ENCODE measurements at regions not wholly inside any gene's neighbourhood (a gene's known extent, or its start where the extent isn't known, plus 50 kb on each side); places are given as distances from the start of the nearest gene placed in this dataset.

DNA sequence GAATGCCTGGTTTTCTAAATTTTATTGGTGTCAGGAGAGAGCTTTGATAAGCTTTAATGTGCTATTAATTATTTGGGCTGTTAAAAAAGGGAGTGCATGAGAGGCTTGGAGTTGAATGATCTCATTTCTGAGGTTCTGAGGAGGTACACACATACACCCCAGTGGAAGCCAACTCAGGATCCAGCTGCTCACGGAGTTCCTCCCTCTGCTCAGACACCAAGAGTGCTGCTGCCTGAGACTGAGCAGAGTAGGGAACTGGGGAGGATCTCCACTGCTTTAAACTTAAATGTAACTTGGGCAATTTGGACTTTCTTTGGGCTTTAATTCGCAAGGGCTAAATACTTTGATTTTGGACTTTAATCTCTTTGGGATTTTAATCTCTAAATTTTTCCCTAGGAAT, 414.4 kb upstream of the CADM1 start:
- Histone ChIP-seq H3K9me3 (replicated peaks; ENCODE audit: control insufficient read depth, low read depth, low read length) (no peaks in the 10 kb centered on the region), H3K27ac (ENCODE audit: low read length) (no peak overlapping the region), H3K36me3 (ENCODE audit: control insufficient read depth, insufficient read depth, low read length) (no peaks in the 10 kb centered on the region), H3K4me1 (ENCODE audit: control insufficient read depth, insufficient read depth, low read length) (no peaks in the 10 kb centered on the region), H3K27me3 (ENCODE audit: control insufficient read depth, insufficient read depth, low read length) (peaks cover 13% of the 10 kb centered on the region), H3K4me3 (ENCODE audit: low read length) (no peak overlapping the region)
- no peak for DNase-seq
- WGBS (ENCODE audit: insufficient coverage): no CpG with 5 or more reads among the region's 2 CpGs

DNA sequence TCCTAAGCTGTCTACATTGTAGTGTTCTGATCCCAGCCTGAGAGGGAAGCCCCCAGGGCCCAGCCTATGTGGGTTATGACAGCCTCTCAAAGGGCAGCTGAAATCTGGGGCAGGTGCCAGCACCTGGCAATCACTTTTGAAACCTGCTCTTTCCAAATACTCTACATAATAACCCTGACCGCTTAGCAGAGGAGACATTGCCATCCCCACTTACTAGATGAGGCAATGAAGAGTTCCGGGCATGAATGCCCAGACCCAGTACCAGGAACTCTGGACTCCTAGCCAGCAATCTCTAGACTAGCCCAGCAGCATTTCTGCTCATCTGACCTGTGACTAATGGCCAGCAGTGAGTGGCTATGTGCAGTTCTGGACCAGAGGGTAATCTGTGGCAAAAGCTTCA, 412.4 kb upstream of the CADM1 start:
- Histone ChIP-seq H3K27ac (ENCODE audit: low read length) (no peak overlapping the region), H3K36me3 (ENCODE audit: control insufficient read depth, insufficient read depth, low read length) (no peaks in the 10 kb centered on the region), H3K4me3 (ENCODE audit: low read length) (no peak overlapping the region), H3K27me3 (ENCODE audit: control insufficient read depth, insufficient read depth, low read length) (peaks cover 10% of the 10 kb centered on the region), H3K4me1 (ENCODE audit: control insufficient read depth, insufficient read depth, low read length) (peaks cover 5% of the 10 kb centered on the region), H3K9me3 (replicated peaks; ENCODE audit: control insufficient read depth, low read depth, low read length) (no peaks in the 10 kb centered on the region)
- 0% methylated on average over 1 of the region's 2 CpGs for WGBS (ENCODE audit: insufficient coverage)
- no peak for DNase-seq

DNA sequence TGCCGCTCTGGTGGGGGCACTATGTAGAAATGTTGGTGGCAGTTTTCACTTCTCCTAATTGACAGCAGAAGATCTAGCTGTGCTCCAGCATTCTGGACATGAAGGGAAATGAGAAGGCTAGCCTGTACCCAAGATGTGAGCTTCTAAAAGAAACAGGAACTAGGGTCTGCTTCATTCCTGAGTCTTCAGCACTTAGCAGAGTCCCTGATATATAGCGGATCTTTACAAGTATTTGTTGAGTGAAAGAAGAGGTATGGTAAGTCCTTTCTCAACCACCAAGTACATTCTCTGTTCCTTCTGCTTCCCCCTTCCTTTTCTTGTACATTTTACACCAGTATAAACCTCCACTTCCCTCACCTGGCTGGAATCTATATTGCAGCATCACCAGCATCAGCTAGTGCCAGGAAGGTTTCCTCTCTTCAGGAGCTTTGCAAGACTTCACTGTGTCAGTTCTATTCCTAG, 408.3 kb upstream of the CADM1 start:
- Histone ChIP-seq H3K9me3 (replicated peaks; ENCODE audit: control insufficient read depth, low read depth, low read length) (no peaks in the 10 kb centered on the region), H3K27ac (ENCODE audit: low read length) (no peak overlapping the region), H3K4me3 (ENCODE audit: low read length) (no peak overlapping the region), H3K4me1 (ENCODE audit: control insufficient read depth, insufficient read depth, low read length) (peaks cover 9% of the 10 kb centered on the region), H3K27me3 (ENCODE audit: control insufficient read depth, insufficient read depth, low read length) (peaks cover 5% of the 10 kb centered on the region), H3K36me3 (ENCODE audit: control insufficient read depth, insufficient read depth, low read length) (no peaks in the 10 kb centered on the region)
- no CpG with 5 or more reads among the region's 2 CpGs for WGBS (ENCODE audit: insufficient coverage)
- DNase-seq: peak; percentile 52

DNA sequence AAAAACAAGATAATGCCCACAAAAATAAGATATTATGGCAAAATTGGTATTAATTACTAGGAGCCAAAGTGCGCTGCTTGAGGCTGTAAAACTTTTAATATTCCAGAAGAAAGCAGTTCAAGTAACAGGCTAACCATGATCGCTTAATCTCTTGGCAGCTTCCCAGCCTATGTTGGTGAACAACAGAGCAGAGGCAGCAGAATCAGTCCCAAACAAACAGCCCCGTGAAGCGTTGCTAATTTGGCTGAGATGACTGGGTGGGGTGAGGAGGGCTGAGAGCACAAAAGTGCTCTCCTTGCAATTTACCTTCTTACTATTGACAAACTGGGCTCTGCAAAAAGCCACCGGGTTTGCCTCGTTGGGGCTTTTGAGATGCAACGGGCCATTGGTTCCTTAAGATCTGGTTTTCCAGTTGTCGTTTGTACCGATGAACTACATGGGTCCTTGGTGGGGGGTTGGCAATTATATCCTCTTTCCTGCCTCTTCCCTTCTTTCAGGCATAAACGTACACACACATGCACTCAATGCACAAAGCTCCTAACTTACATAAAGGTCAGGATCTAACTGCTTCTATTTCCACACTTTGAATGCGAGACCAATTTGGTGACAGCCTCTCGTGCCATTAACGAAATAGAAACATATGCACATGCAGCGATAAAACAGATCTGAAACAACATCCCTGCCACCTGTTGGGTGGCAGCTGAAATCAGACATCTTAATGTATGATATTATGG, 407.6 kb upstream of the CADM1 start:
- Histone ChIP-seq H3K27me3 (ENCODE audit: control insufficient read depth, insufficient read depth, low read length) (peaks cover 5% of the 10 kb centered on the region), H3K4me1 (ENCODE audit: control insufficient read depth, insufficient read depth, low read length) (peaks cover 9% of the 10 kb centered on the region), H3K27ac (ENCODE audit: low read length) (no peak overlapping the region), H3K36me3 (ENCODE audit: control insufficient read depth, insufficient read depth, low read length) (no peaks in the 10 kb centered on the region), H3K4me3 (ENCODE audit: low read length) (no peak overlapping the region), H3K9me3 (replicated peaks; ENCODE audit: control insufficient read depth, low read depth, low read length) (no peaks in the 10 kb centered on the region)
- DNase-seq: peak; percentile 48
- WGBS (ENCODE audit: insufficient coverage): 72% methylated on average over 3 of the region's 14 CpGs

DNA sequence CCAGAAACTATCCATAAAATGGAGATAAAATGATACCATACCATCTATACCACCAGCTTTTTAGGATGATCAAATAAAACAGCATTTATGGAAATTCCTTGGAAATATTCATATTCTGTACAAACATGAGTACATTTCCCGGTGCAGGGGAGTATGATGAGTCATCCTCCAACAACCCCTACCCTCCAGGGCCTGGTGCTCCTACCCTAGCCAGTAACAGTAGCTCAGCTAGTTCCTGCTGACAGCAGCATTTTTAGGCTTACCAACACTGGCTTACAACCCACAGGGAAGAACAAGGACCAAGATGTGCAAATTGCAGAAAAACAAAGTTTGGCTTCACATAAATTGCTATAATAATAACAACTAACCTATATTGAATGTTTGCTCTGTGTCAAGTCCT, 406.2 kb upstream of the CADM1 start:
- no CpG with 5 or more reads among the region's 1 CpG for WGBS (ENCODE audit: insufficient coverage)
- no peak for DNase-seq

DNA sequence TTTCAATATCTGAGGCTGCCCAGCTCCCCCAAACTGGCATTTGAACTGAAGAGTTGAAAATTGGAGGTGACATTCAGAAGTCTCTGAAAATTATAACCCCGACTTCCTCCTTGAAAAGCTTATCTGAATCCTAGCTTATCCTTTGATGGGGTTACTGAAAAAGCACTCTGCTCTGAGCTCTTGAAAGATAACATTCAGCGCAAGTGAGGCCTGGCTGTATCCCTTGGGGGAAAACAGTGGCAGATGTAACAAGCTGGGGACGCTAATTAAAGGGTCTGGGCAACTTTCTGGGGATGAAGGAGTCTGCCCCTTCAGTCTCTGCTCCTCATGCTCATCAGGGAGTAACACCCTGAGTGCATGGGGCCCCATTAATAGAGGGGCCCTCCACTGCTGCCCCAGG, 402.0 kb upstream of the CADM1 start:
- H3K4me3 ChIP-seq (ENCODE audit: low read length): no peak overlapping the region
- H3K27me3 ChIP-seq (ENCODE audit: control insufficient read depth, insufficient read depth, low read length): peaks cover 2% of the 10 kb centered on the region
- H3K36me3 ChIP-seq (ENCODE audit: control insufficient read depth, insufficient read depth, low read length): no peaks in the 10 kb centered on the region
- 79% methylated on average over 2 of the region's 3 CpGs for WGBS (ENCODE audit: insufficient coverage)
- H3K4me1 ChIP-seq (ENCODE audit: control insufficient read depth, insufficient read depth, low read length): no peaks in the 10 kb centered on the region
- DNase-seq: no peak
- H3K27ac ChIP-seq (ENCODE audit: low read length): no peak overlapping the region
- no peaks in the 10 kb centered on the region for H3K9me3 ChIP-seq (replicated peaks; ENCODE audit: control insufficient read depth, low read depth, low read length)

More for the DNA sequence above, 406.2 kb upstream of the CADM1 start:
- Histone ChIP-seq H3K9me3 (replicated peaks; ENCODE audit: control insufficient read depth, low read depth, low read length) (no peaks in the 10 kb centered on the region), H3K27ac (ENCODE audit: low read length) (no peak overlapping the region), H3K4me3 (ENCODE audit: low read length) (no peak overlapping the region), H3K4me1 (ENCODE audit: control insufficient read depth, insufficient read depth, low read length) (peaks cover 9% of the 10 kb centered on the region), H3K36me3 (ENCODE audit: control insufficient read depth, insufficient read depth, low read length) (no peaks in the 10 kb centered on the region), H3K27me3 (ENCODE audit: control insufficient read depth, insufficient read depth, low read length) (peaks cover 5% of the 10 kb centered on the region)

DNA sequence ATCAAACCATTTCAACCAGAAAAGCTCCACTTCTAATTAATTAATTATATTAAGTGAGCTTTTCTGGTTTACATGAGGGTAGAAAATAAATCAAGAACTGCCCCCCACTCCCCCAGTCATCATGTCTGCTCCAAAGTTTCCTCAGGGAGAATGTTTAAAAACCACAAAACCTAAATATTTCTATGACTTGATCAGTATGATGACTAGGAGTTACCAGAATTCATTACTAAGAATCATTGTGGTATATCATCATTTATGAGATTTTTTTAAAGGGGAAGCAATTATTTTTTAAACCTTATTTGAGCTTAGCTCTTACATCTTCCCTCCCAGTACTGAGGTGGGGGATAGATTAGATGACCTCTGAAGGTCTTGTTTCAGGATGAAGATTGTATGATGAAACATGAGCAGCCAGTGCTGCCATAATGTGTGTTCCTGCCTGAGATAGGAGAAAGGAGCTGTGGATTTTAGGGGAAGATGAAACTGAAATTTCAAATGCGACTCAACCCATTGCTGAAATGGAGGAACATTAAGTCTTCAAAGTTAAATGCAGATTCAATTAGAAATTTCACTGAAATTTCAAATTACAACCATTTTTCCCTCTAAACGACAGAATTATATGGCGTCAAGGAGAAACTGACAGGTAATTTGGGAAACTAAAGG, 401.3 kb upstream of the CADM1 start:
- no peaks in the 10 kb centered on the region for H3K4me1 ChIP-seq (ENCODE audit: control insufficient read depth, insufficient read depth, low read length)
- 100% methylated on average over 1 of the region's 3 CpGs for WGBS (ENCODE audit: insufficient coverage)
- H3K9me3 ChIP-seq (replicated peaks; ENCODE audit: control insufficient read depth, low read depth, low read length): no peaks in the 10 kb centered on the region
- H3K27ac ChIP-seq (ENCODE audit: low read length): no peak overlapping the region
- no peak overlapping the region for H3K4me3 ChIP-seq (ENCODE audit: low read length)
- no peaks in the 10 kb centered on the region for H3K36me3 ChIP-seq (ENCODE audit: control insufficient read depth, insufficient read depth, low read length)
- no peak for DNase-seq
- H3K27me3 ChIP-seq (ENCODE audit: control insufficient read depth, insufficient read depth, low read length): peaks cover 2% of the 10 kb centered on the region

DNA sequence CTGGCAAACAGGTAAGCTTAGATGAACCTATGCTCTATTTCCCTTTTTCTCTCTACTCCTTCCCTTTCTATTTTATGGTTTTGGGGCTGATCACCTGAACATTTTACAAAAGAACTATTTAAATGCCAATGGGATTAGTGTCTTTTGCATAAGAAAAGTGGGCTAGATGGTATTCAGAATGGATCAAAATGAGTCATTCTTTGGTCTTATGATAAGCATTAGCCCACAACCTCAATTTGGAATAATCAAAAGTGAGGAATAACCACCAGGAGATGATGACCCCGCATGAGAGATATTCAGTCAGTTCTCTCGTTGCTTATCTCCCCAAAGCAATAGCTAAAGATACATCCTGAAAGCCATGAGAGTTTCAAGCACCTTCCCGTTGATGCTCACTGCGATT, 399.0 kb upstream of the CADM1 start:
- no peaks in the 10 kb centered on the region for H3K4me1 ChIP-seq (ENCODE audit: control insufficient read depth, insufficient read depth, low read length)
- WGBS (ENCODE audit: insufficient coverage): no CpG with 5 or more reads among the region's 4 CpGs

DNA sequence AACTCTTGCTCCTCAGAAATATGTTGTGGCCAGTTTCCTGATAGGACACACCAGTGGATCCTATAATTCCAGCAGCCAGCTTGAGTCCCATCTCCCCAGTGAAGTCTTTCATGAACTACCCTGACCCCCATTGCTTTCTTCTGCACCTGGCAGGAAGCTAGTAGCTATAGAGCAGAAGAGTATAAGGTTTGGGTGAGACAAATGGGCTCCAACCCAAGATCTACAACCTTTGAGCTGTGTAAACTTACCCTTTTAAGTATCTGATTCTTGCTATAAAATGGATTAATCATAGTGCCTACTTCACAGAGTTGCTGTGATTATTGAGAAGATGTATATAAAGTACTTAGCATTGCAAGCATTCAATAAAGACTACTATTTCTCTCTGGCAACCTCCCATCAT, 396.9 kb upstream of the CADM1 start:
- Histone ChIP-seq H3K27me3 (ENCODE audit: control insufficient read depth, insufficient read depth, low read length) (no peaks in the 10 kb centered on the region), H3K4me1 (ENCODE audit: control insufficient read depth, insufficient read depth, low read length) (no peaks in the 10 kb centered on the region), H3K9me3 (replicated peaks; ENCODE audit: control insufficient read depth, low read depth, low read length) (no peaks in the 10 kb centered on the region), H3K27ac (ENCODE audit: low read length) (no peak overlapping the region), H3K4me3 (ENCODE audit: low read length) (no peak overlapping the region), H3K36me3 (ENCODE audit: control insufficient read depth, insufficient read depth, low read length) (no peaks in the 10 kb centered on the region)
- no peak for DNase-seq

More for the DNA sequence above, 399.0 kb upstream of the CADM1 start:
- no peak overlapping the region for H3K4me3 ChIP-seq (ENCODE audit: low read length)
- H3K27ac ChIP-seq (ENCODE audit: low read length): no peak overlapping the region
- no peaks in the 10 kb centered on the region for H3K36me3 ChIP-seq (ENCODE audit: control insufficient read depth, insufficient read depth, low read length)
- peaks cover 2% of the 10 kb centered on the region for H3K27me3 ChIP-seq (ENCODE audit: control insufficient read depth, insufficient read depth, low read length)
- DNase-seq: no peak
- H3K9me3 ChIP-seq (replicated peaks; ENCODE audit: control insufficient read depth, low read depth, low read length): no peaks in the 10 kb centered on the region

DNA sequence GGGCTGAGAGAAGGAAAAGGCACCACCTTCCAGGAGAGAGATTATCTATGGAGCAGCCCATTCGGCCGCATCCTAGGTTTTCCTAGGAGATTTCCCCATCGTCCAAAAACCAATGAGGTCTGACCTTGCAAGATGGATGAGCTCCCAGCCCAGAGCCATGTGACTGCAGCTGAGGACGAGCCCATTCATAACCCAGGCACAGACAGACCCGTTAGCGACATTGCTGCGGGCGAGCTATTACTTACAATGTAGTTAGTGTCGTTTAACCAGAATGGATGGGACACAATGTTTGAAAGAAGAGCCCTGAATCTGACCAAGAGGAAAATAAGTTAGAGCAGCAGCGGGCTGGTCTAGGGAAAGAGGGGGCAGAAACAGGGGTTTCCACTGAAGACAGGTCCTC, 395.9 kb upstream of the CADM1 start:
- no peak overlapping the region for H3K4me3 ChIP-seq (ENCODE audit: low read length)
- no peaks in the 10 kb centered on the region for H3K27me3 ChIP-seq (ENCODE audit: control insufficient read depth, insufficient read depth, low read length)
- DNase-seq: no peak
- H3K36me3 ChIP-seq (ENCODE audit: control insufficient read depth, insufficient read depth, low read length): no peaks in the 10 kb centered on the region
- 84% methylated on average over 8 of the region's 10 CpGs for WGBS (ENCODE audit: insufficient coverage)
- no peaks in the 10 kb centered on the region for H3K9me3 ChIP-seq (replicated peaks; ENCODE audit: control insufficient read depth, low read depth, low read length)
- H3K4me1 ChIP-seq (ENCODE audit: control insufficient read depth, insufficient read depth, low read length): no peaks in the 10 kb centered on the region
- H3K27ac ChIP-seq (ENCODE audit: low read length): no peak overlapping the region

Measured in muscle of leg (tissue), 3 donors.